IPS DF 19.7 (cell line): ENCODE measurements at regions not wholly inside any gene's neighbourhood (a gene's known extent, or its start where the extent isn't known, plus 50 kb on each side); places are given as distances from the start of the nearest gene placed in this dataset.

Experiments used
- DNase-seq: peaks from one replicate; pipeline ENCODE4 v3.0.0-alpha.2; 2013; ENCODE audit warnings: low read depth, low spot score

DNA sequence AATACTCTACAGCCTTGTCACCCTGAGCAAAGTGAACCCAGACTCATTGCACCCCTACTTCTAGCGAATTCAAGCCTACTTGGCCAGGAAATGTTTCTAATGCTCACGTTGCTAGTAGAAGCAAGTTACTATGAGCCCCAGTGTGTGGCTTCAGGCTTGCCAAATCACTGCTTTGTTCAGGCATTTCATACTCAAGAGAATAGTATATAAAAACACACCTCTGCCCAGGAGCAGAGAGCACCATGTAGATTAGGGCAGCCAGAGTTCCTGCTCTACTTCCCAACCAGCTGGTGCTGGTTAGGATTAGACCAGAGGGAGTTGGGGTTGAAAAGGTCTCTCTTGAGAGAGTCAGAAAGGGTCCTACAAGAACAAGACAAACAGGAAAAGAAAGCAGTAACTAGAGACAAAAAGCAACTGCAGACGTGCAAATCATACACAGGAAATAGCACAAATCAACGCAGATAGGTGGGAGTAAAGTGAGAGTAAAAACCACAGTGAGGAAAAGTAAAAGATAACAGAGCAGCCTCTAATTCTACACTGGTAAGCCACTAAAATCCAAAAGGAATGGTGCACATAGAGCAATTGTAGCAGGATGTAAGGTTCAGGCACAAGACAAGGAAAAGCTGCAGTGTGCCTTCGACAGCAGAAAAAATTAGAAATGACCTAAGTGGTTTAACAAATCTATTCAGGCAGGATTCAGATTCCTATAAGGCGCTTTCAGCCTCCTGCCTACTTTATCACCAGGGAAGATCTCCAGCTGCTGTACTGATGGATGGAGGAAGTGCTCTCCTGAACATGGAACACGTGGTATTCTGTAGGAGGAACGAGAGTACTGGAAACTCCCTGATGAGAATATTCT, 49.6 kb upstream of the KIF2A start:
- no peak for DNase-seq
